SK-N-DZ (cell line): ENCODE measurements at regions not wholly inside any gene's neighbourhood (a gene's known extent, or its start where the extent isn't known, plus 50 kb on each side); places are given as distances from the start of the nearest gene placed in this dataset.
"Not testable (repeated sequence)": the region's sequence is repeated elsewhere in the genome, so short reads cannot be mapped to it uniquely, and the experiment has no call there.

ENCODE experiments used
- DNase-seq: peaks from one replicate; pipeline ENCODE4 v3.0.0-alpha.2; 2015; ENCODE audit warnings: low spot score

- DNase-seq = no peak
These were observed 261.2 kb upstream of the NFIA start for GRCh38 chr1:60821156-60821555.

- DNase-seq = no peak
These were observed 263.2 kb upstream of the NFIA start for GRCh38 chr1:60818969-60819701.

GRCh38 chr1:60813071-60813470, 269.3 kb upstream of the NFIA start:
- no peak for DNase-seq

GRCh38 chr1:60809204-60809980, 273.0 kb upstream of the NFIA start:
- DNase-seq = no peak

- no peak for DNase-seq
These were observed 273.7 kb upstream of the NFIA start for GRCh38 chr1:60808676-60809075.

GRCh38 chr1:60802884-60803283, 279.5 kb upstream of the NFIA start:
- DNase-seq = no peak

GRCh38 chr1:60797351-60797750, 285.0 kb upstream of the NFIA start:
- no peak for DNase-seq

GRCh38 chr1:60791226-60791625, 291.1 kb upstream of the NFIA start:
- peak; percentile 29 for DNase-seq

- DNase-seq = not testable (repeated sequence)
These were observed 309.3 kb upstream of the NFIA start for GRCh38 chr1:60773099-60773498.

GRCh38 chr1:60769082-60769481, 313.3 kb upstream of the NFIA start:
- DNase-seq = no peak

GRCh38 chr1:60765204-60765603, 317.2 kb upstream of the NFIA start:
- DNase-seq = peak; percentile 40

GRCh38 chr1:60764489-60764888, 317.9 kb upstream of the NFIA start:
- no peak for DNase-seq

GRCh38 chr1:60763741-60764140, 318.6 kb upstream of the NFIA start:
- no peak for DNase-seq

- DNase-seq = no peak
These were observed 319.4 kb upstream of the NFIA start for GRCh38 chr1:60762911-60763310.

GRCh38 chr1:60762176-60762575, 320.2 kb upstream of the NFIA start:
- no peak for DNase-seq

- DNase-seq = no peak
These were observed 323.1 kb upstream of the NFIA start for GRCh38 chr1:60759291-60759690.

- DNase-seq = no peak
These were observed 324.9 kb upstream of the NFIA start for GRCh38 chr1:60757485-60757884.

GRCh38 chr1:60753036-60753900, 329.1 kb upstream of the NFIA start:
- DNase-seq = peak; percentile 91

GRCh38 chr1:60751306-60751705, 331.1 kb upstream of the NFIA start:
- no peak for DNase-seq

- no peak for DNase-seq
These were observed 335.0 kb upstream of the NFIA start for GRCh38 chr1:60747353-60747752.

GRCh38 chr1:60746278-60746791, 336.0 kb upstream of the NFIA start:
- DNase-seq = peak; percentile 72

GRCh38 chr1:60745484-60745883, 336.9 kb upstream of the NFIA start:
- peak; percentile 35 for DNase-seq
